GM19240 (cell line): ENCODE measurements at regions not wholly inside any gene's neighbourhood (a gene's known extent, or its start where the extent isn't known, plus 50 kb on each side); places are given as distances from the start of the nearest gene placed in this dataset.
"Not testable (repeated sequence)": the region's sequence is repeated elsewhere in the genome, so short reads cannot be mapped to it uniquely, and the experiment has no call there.

Source experiments
- DNase-seq: peaks from one replicate; pipeline ENCODE4 v3.0.0; 2011; ENCODE audit warnings: low spot score; ENCODE audit not compliant: insufficient read length

DNA sequence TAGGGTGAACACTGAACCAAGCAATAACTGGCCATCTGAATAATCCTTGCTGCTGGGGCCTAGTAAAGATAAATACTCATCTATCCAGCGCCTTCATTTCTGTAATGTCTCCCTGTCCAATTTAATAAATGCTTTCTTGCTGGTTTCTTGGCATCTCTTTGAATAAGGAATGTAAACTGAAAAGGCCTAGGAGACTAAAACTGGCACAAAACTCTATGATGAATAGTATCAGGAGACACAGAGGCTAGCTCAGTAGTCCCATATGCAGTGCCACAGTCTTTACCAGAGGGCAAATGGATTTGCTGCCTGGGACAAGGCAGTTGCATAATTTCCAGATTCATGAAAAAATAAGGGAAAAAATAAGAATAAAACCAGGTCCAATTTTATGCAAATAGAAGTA lies 324.4 kb downstream of the CENPW start:
- DNase-seq, result no peak

DNA sequence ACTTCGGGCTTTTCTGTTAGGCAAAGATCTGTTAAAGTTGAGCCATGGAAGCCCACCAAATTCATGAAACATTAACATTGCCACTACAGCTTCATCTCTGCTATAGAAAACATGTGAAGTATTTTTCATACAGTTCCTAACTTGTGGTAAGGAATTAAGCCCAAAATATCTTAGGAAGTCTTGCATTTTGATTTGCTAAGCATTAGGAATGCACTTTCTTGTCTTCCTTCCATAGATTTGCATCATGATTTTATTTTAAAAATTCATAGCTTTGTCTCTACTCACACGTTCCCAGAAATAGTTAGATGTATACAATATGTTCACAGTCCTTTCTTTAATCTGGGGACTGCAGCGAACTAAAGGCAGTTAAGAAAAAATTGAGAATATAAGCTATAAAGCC lies 325.6 kb downstream of the CENPW start:
- no peak for DNase-seq

DNA sequence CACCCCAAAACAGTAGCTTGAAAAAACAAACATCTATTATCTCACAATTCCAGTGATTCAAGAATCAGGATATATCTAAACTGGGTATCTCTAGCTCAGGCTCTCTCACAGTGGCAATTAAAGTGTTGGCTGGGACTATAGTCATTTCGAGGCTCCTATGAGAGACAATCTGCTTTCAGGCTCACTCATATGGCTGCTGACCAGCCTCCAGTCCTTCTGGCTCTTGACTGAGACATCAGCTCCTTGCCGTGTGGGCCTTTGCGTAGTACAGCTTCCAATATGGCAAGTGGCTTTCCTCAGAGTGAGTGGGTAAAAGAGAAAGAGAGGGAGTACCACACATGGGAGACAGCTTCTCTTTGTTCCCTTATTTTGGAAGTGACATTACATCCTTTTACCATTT lies 327.2 kb downstream of the CENPW start:
- no peak for DNase-seq

DNA sequence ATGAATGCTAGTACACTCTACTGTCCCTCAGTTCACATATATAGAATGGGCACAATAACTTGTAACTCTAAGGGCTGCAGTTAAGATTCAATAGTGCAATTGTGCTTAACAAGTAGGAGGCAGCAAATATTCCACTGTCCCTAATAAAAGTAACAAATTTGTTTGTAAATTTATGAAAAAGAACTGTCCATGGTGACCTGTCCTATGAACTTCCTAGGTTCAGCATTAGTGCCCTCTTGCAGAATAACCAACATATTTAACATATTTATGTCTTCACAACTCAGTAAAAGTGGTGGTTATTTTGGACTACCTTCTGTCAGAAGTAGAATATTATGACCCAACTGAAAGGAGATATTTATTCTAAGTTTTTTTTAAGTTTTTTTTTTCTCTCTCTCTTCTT lies 327.8 kb downstream of the CENPW start:
- no peak for DNase-seq

DNA sequence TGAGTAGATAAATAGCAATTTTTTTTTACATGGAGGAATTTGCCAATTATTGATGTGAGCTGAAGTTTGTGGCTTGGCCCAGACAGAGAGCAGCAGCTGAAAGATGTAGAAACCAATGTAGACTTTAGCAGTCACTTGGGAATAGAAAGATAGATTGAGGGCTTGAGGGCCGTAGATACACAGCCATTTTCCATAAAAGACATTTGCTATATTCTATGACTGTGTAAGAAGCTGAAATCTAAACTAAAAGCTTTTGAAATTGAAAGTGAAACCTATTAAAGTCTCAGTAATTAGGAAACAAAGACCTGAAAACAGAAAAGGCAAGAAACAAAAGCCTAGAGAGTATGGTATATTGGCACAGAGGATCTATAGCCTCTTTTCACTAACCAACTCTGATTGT lies 332.7 kb downstream of the CENPW start:
- no peak for DNase-seq

DNA sequence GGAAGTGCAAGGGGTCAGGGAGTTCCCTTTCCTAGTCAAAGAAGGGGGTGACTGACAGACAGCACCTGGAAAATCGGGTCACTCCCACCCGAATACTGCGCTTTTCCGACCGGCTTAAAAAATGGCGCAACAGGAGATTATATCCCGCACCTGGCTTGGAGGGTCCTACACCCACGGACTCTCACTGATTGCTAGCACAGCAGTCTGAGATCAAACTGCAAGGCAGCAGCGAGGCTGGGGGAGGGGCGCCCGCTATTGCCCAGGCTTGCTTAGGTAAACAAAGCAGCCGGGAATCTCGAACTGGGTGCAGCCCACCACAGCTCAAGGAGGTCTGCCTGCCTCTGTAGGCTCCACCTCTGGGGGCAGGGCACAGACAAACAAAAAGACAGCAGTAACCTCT lies 333.8 kb downstream of the CENPW start:
- DNase-seq, result not testable (repeated sequence)

DNA sequence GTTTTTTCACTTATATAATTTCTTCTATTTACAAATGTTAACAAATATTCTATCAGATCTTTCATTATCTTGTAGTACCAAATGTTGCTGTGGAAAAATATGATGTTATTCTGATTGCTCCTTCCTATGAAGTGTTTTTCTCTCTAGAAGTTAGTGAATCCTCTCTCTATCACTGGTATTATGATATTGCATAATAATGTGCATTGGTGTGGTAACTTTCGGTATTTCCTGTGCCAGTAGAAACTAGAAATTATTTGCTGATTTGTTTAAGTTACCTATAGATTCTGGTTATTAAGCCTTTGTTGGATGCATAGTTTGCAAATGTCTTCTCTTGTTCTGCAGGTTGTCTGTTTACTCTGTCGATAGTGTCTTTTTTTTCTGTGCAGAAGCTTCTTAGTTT lies 342.5 kb downstream of the CENPW start:
- DNase-seq, result no peak

DNA sequence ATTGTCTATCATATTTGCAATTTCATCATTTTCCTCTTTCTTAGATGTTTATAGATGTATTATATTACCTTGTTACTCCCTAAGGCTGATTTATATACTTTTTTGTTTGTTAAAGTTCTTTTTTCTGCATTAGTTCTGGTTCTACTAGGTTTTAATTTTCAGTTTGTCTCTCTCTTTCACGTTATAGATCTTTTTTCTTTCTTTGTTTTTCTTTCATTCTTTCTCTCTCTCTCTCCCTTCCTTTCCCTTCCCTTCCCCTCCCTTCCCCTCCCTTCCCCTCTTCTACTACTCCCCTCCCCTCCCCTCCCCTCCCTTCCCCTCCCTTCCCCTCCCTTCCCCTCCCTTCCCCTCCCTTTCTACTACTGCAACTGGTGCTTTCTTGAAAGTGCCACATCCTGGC lies 345.3 kb downstream of the CENPW start:
- no peak for DNase-seq

DNA sequence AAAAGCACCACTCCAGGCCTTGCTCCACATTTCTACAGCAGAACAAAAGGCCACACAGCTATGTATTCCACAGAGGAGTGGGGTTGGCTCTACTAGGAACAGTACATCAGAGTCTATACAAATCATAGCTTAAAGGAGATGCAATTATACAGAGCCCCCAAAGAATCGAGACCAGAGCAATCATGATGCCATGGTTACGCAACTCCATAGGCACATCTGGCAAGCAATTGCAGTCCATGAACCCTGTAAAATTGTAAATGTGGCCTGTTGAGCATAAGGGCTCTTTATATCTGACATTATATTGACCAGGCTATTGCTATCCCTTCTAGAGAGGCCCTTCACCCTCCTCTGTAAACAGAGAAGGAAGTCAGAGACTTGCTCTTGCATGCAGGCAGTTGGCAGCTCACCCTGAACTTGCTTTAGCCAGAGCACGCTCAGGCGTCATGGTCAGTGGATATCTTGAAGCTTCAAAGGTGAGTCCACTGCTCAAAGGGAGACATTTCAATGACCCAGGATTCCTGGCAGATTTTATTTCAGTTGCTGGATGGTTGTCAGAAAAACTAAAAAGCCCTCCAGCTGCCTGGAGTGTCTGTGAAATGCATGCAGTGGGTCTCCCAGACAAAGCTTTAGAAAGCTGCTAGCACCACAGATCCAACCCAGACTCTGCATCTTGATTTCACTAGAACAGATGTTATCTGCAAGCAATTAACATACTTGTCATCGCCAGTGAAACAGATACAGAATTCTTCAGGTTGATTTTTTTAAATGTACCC lies 357.2 kb downstream of the CENPW start:
- no peak for DNase-seq

DNA sequence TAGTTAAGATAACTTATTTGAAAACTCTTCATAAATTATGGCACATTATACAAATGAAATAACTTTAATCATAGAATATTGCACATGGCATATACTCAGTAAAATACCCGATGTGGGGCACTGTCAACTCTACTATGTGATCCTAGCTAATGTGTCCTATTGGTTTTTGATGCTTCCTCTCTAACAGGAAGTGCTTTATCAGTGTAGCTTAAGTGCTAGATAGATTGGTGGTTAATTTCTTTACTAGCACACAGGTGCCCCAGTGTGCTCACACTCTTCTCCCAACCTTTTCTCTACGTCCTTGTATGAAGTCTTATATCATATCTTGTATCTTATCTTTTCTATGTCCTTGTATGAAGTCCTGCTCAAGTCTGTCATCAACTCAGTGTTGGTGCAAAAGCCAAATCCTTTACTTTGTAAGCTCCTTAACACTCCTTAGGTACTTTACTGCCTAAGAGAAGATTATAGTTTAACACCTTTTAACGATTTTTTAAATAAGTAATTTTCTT lies 358.9 kb downstream of the CENPW start:
- no peak for DNase-seq

DNA sequence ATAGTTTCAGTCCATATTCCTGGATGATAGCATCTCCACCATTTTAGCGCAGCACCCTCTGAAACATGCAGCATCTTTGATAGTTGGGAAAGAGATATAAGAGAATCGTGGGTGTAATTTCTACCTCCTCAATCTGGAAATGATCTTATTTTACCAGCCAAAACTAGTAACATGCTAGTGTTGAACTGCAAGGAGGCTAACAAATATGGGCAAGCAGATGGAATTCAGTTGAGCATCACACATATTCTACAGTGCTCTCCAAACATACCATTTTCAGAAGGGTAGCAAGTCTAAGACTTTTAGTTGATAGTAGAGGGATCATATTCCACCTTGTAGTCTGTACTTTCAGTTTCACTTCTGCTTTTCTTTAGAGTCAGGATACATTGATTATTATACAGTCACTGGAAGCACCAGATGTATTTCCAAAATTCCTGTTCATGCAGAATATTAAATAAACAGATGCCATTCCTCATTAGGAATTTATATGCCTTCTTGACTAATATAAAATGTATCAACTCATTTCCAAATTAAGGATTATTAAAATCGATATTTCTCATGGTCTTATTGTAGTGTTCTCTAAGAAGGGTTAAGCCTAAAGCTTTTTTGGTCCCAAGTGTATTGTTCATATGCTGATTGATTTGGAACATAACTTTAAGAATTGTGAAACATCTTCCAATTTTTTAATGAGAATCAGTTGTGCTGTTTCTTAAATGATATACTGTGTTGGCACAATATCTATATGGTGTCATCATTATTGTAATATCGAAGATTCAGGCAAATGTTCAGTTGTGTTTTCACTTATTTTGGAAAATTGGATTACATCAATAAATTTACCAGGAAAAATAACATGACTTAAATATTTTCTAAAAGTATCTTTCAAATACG lies 362.0 kb downstream of the CENPW start:
- DNase-seq, result no peak

DNA sequence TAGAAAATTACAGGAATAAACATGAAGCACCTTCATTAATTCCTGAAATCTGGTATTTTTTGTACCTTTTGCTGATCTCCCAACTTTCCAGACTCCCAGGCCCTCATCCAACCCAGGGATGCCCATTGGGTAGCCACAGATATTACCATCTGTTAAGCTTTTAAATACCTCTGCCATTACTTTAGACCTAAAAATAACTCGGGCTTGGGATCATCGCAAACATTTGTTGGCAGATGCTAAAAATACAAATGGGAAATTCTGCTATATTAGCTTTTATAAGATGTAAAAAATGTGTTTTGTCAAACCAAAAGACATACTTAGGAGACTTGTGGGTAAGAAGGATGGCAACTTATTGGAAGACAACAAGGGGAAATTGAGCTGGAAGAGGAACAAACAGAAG lies 376.1 kb downstream of the CENPW start:
- no peak for DNase-seq

DNA sequence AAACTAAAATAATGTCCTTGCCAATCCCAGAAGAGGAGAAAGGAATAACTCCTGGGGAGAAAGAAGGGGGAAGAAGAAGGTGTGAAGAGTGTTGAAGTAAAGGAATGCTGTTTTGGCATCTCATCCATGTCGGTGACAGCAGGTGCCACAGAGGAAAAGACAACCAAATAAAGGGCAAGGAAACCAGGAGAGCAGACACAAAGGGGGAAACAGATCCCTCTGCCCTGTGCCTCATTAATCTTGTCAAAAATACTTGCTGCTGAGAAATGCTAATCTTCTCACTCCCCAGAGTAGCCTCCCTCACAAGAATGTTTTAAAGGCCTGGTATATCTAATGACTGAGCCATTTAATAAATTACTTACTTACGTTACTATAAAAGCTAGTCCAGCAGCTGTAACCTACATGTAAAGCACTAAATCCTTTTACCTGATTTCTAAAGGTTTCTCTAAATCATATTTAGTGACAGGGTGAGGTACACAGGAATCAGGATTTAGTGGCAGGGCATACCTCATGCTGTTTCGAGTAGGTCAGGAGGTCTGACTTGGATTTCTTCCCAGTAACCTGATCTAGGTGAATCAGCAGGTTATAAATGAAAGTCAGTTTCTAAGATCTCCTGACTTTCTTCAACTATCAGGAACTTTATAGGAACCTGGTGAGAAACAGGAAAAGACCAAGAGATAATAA lies 377.1 kb downstream of the CENPW start:
- DNase-seq, result no peak

DNA sequence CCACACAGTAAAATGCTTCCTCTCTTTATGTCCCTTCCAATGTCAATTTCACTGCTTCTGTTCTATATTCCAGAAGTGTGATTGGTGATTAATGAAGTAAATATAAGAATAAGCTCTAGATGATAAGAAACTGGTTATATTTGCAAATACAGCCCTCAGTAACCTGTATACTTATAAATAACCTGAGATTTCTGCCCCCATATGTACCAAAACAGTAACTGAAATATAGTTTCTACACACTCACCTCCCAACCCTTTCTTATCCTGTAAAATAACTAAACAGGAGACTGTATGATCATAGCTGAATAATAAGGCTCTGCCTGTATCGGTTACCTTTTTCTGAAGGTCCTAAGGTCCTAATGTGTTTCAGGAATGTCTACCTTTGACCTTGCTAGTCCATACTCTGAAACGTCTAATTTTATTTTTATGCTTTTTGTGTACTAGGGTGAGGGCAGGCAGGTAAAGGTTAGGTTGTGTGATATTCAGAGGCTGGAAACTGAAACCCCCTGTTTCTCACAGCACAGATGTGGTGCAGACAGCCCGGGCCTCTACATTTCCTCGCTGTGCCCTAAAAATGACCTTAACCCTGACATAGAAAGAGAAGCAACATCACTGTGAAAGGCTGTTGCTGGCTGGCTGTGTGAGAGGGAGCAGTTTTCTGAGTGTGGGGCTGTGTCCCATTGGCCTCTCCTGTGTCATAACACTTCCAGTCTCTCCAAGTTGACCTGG lies 378.8 kb downstream of the CENPW start:
- peak; percentile 1 for DNase-seq

DNA sequence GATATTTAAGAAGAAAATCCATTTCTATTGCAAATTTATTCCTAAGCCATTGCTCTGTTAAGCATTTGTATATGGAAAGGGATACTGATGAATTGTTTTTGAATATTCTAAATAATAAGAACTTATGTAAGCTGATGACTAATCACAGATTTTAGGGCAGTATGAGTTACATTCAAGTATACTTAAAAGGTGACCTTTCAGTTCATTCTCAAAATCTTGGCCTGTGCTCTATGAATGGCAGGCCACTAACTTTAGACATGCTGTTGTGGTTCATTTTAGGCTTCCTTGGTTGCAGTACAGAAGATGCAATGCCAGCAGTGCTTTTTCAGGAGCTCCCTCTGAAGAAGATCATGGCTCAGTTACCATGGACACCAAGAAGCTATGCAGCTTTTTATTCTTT lies 380.4 kb downstream of the CENPW start:
- DNase-seq, result no peak

DNA sequence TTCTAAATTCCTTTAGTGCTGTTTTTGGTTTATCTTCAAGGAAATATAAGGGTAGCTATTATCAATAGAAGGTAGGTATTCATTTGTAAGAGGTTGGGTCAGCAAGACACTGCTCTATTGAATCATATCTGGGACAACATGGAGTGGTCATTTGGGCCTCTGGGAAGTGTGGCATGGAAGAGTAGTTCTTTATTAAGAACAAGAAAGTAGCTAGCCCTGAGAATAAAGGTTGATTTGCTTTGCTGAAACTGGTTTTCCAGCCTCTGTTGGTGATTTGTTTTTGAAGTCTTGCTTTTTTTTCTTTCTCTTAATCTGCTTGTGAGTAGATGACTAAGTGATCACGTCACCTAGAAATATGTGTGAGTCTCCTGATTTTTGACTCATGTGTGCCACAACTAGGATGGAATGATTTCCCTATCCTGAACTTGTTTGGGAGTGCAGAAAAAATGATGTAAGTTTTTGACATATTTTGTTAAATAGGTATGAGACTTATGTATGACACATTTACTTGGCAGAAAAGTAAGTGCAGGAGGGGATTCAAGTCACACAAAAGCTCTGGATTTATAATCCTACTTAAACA lies 381.8 kb downstream of the CENPW start:
- DNase-seq, result no peak

DNA sequence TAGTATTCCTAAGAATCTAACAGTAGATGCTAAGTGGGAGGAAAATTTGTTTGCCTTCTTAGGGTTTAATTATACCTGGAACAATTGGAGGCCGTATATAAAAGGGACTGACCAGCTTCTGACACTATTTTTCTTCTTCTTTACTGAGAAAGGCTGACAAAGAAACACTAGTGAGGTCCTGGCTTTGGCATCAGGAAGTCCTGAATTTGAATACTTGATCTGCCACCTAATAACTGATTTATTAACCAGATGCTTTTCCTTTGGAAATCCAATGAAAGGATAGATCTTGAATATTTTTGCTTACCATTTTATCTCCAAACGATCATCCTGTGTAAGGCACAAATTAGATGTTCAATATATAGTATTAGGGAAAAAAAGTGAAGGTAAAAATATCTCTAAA lies 382.5 kb downstream of the CENPW start:
- DNase-seq, result no peak

DNA sequence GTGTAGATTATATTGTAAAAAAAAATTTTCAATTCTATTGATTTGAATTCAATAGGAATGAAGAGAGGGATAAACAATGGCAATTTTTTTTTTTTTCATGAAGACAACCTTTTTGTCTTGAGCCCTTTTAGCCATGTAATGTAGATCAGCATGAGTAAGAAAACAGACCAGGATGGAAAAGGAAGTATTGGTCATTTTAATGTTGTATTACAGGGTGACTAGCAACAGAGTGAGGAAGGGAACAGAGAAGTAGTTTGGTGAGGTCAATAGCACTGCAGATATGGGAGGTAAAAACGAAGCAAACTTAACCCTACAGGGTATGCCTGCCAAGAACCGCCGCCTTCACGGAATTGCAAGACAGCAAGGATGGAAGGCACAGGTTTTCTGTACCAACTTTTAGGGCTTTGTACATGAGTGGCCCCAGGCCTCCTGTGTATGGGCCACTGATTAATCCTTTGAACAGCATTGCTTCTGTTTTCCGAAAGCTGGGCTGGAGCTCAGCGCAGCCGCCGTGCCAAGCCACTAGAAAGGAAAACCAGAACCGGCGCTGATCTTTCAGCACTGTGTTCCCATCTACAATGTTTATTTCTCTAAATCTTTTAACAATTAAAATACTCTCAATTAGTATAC lies 383.7 kb downstream of the CENPW start:
- no peak for DNase-seq

DNA sequence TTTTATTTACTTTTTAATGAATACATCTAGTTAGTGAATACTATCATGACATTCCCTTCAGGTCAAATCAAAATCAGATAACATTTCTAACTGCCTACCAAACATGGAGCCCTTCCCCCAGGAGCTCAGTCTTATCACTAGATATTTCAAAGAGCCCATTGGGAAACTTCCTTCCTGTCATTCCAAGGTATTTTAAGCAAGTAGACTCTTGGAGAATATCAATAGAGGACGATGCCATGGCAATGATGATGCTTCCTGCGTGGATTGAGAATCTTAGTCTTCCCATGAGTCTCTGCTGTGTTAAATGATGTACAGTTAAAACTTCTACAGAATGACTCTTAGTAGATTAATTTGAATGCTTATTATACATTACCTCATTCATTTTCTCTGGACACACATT lies 384.9 kb downstream of the CENPW start:
- DNase-seq, result no peak

DNA sequence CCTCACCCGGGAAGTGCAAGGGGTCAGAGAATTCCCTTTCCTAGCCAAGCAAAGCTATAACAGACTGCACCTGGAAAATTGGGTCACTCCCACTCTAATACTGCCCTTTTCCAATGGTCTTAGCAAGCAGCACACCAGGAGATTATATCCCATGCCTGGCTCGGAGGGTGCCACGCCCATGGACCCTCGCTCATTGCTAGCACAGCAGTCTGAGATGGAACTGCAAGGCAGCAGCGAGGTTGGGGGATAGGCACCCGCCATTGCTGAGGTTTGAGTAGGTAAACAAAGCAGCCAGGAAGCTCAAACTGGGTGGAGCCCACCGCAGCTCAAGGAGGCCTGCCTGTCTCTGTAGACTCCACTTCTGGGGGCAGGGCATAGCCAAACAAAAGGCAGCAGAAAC lies 386.5 kb downstream of the CENPW start:
- DNase-seq, result not testable (repeated sequence)
